H1 (cell line): ENCODE measurements at regions not wholly inside any gene's neighbourhood (a gene's known extent, or its start where the extent isn't known, plus 50 kb on each side); places are given as distances from the start of the nearest gene placed in this dataset.

Source experiments
- CTCF ChIA-PET: fragments of 300-600 bp; sonication (Branson Sonifier 250); formaldehyde crosslinking; loops from one replicate; lab custom pipeline; 2021; ENCODE audit not compliant: partially characterized antibody; lab: Charles Lee
- POLR2A ChIA-PET: fragments of 300-600 bp; sonication (Branson Sonifier 250); formaldehyde crosslinking; loops from one replicate; lab custom pipeline; 2021; ENCODE audit warnings: inconsistent platforms; ENCODE audit not compliant: partially characterized antibody; lab: Charles Lee
- DNase-seq, 2 experiments: peaks; one replicate each; pipeline versions ENCODE4 v3.0.0 to v3.0.0-alpha.2; 2010 to 2022; ENCODE audit warnings: low spot score in 2 of 2, low read depth in 1 of 2, mixed read lengths in 1 of 2
- FAIRE-seq: peaks from 2 replicates; lab custom pipeline; 2011; peaks lifted over from hg19 to GRCh38; lab: Jason Lieb, UNC
- H2AFZ ChIP-seq: 2 replicates; pipeline ENCODE4 v1.8.1; 2012; ENCODE audit warnings: low read length, inconsistent platforms
- H2AK5ac ChIP-seq: 2 replicates; pipeline ENCODE4 v1.6.1; 2013; ENCODE audit warnings: low read depth, low read length
- H2BK120ac ChIP-seq: replicated peaks from 2 replicates; pipeline ENCODE3; 2013; ENCODE audit warnings: low read depth, low read length, inconsistent platforms
- H2BK12ac ChIP-seq: 2 replicates; pipeline ENCODE4 v1.6.1; 2013; ENCODE audit warnings: low read depth, low read length
- H2BK15ac ChIP-seq: 2 replicates; pipeline ENCODE4 v1.6.1; 2013; ENCODE audit warnings: low read length
- H2BK20ac ChIP-seq: 2 replicates; pipeline ENCODE4 v1.6.1; 2013; ENCODE audit warnings: low read length
- H2BK5ac ChIP-seq: 2 replicates; pipeline ENCODE4 v1.6.1; 2013; ENCODE audit warnings: low read depth, low read length
- H3K14ac ChIP-seq: 2 replicates; pipeline ENCODE4 v1.6.1; 2013; ENCODE audit warnings: inconsistent platforms; ENCODE audit not compliant: insufficient read length
- H3K18ac ChIP-seq: 2 replicates; pipeline ENCODE4 v1.6.1; 2013; ENCODE audit warnings: low read length; ENCODE audit errors: extremely low read depth
- H3K23ac ChIP-seq: 2 replicates; pipeline ENCODE4 v1.6.1; 2013; ENCODE audit warnings: inconsistent platforms; ENCODE audit not compliant: insufficient read length
- H3K23me2 ChIP-seq: 2 replicates; pipeline ENCODE4 v1.6.1; 2013; ENCODE audit warnings: low read depth, low read length
- H3K27ac ChIP-seq: 2 replicates; pipeline ENCODE4 v1.6.1; 2011; ENCODE audit warnings: low read depth, low read length, inconsistent platforms
- H3K27me3 ChIP-seq, 4 experiments: replicated peaks in 1 of 4; 1 replicate in 1 of 4; 2 replicates in 3 of 4; pipeline versions ENCODE4 v1.6.1 to v1.8.1; 2011 to 2013; ENCODE audit warnings: low read length in 3 of 4, mild to moderate bottlenecking in 3 of 4, inconsistent platforms in 2 of 4, mixed read lengths in 2 of 4, moderate library complexity in 1 of 4; ENCODE audit not compliant: control insufficient read depth in 3 of 4, insufficient read depth in 3 of 4; ENCODE audit errors: extremely low read depth in 1 of 4
- H3K36me3 ChIP-seq, 4 experiments: 2 replicates each; pipeline versions ENCODE4 v1.6.1 to v1.8.1; 2011 to 2013; ENCODE audit warnings: mild to moderate bottlenecking in 4 of 4, low read length in 3 of 4, moderate library complexity in 2 of 4, control low read depth in 1 of 4, inconsistent platforms in 1 of 4; ENCODE audit not compliant: insufficient read depth in 4 of 4, control insufficient read depth in 2 of 4
- H3K4ac ChIP-seq: replicated peaks from 2 replicates; pipeline ENCODE3; 2013; ENCODE audit warnings: low read length, low read depth, mixed read lengths, inconsistent platforms; ENCODE audit not compliant: insufficient read length
- H3K4me1 ChIP-seq, 4 experiments: replicated peaks in 1 of 4; 1 replicate in 1 of 4; 2 replicates in 3 of 4; pipeline versions ENCODE4 v1.6.1 to v1.8.1; 2011 to 2013; ENCODE audit warnings: low read length in 3 of 4, inconsistent platforms in 2 of 4, mixed read lengths in 1 of 4; ENCODE audit not compliant: insufficient read depth in 4 of 4, control insufficient read depth in 3 of 4
- H3K4me2 ChIP-seq, 2 experiments: 2 replicates each; pipeline versions ENCODE4 v1.6.1 to v1.8.1; 2011 to 2013; ENCODE audit warnings: low read depth in 2 of 2, low read length in 2 of 2, control low read depth in 1 of 2, inconsistent platforms in 1 of 2, mild to moderate bottlenecking in 1 of 2; ENCODE audit not compliant: insufficient read depth in 1 of 2
- H3K4me3 ChIP-seq, 4 experiments: fragments of 200-600, 300-600 bp in 1 of 4; sonication (generic), shearing (Covaris generic), sonication (Bioruptor Twin) in 1 of 4; 2 replicates each; pipeline versions ENCODE4 v1.5.1 to v1.8.1; 2011 to 2016; ENCODE audit warnings: low read length in 4 of 4, low read depth in 3 of 4, control low read depth in 2 of 4, inconsistent platforms in 2 of 4, mild to moderate bottlenecking in 2 of 4, mixed read lengths in 1 of 4, moderate library complexity in 1 of 4; ENCODE audit not compliant: insufficient read depth in 2 of 4; ENCODE audit errors: extremely low read depth in 1 of 4
- H3K56ac ChIP-seq: replicated peaks from 2 replicates; pipeline ENCODE3; 2013; ENCODE audit warnings: low read depth, mild to moderate bottlenecking, mixed read lengths, low read length, inconsistent platforms; ENCODE audit not compliant: insufficient read length
- H3K79me1 ChIP-seq: 2 replicates; pipeline ENCODE4 v1.6.1; 2013; ENCODE audit warnings: low read depth, low read length, control low read depth
- H3K79me2 ChIP-seq, 2 experiments: 2 replicates each; pipeline versions ENCODE4 v1.6.1 to v1.8.1; 2012 to 2013; ENCODE audit warnings: low read length in 2 of 2, mild to moderate bottlenecking in 2 of 2, inconsistent platforms in 1 of 2; ENCODE audit not compliant: insufficient read depth in 2 of 2, control insufficient read depth in 1 of 2
- H3K9ac ChIP-seq, 4 experiments: replicated peaks in 1 of 4; 1 replicate in 1 of 4; 2 replicates in 3 of 4; pipeline versions ENCODE4 v1.6.1 to v1.8.1; 2011 to 2013; ENCODE audit warnings: low read depth in 3 of 4, low read length in 3 of 4, control low read depth in 2 of 4, mild to moderate bottlenecking in 2 of 4, moderate library complexity in 2 of 4, inconsistent platforms in 1 of 4; ENCODE audit errors: extremely low read depth in 1 of 4
- H3K9me3 ChIP-seq, 2 experiments: 2 replicates each; pipeline versions ENCODE4 v1.6.1 to v1.8.1; 2012 to 2013; ENCODE audit warnings: mild to moderate bottlenecking in 2 of 2, moderate library complexity in 2 of 2, control low read depth in 1 of 2, inconsistent platforms in 1 of 2, low read depth in 1 of 2, low read length in 1 of 2, mixed read lengths in 1 of 2; ENCODE audit not compliant: insufficient read depth in 2 of 2
- H4K20me1 ChIP-seq, 2 experiments: replicated peaks in 1 of 2; 2 replicates each; pipeline versions ENCODE3 to v1.8.1; 2011 to 2013; ENCODE audit warnings: inconsistent platforms in 2 of 2, low read length in 2 of 2, mild to moderate bottlenecking in 1 of 2; ENCODE audit not compliant: insufficient read depth in 2 of 2, control insufficient read depth in 1 of 2
- H4K5ac ChIP-seq: 2 replicates; pipeline ENCODE4 v1.6.1; 2013; ENCODE audit warnings: low read length, low read depth, mixed read lengths, inconsistent platforms; ENCODE audit not compliant: insufficient read length
- H4K8ac ChIP-seq: 2 replicates; pipeline ENCODE4 v1.8.0; 2013; ENCODE audit warnings: mild to moderate bottlenecking, moderate library complexity, low read length, inconsistent platforms; ENCODE audit not compliant: insufficient read depth; ENCODE audit errors: extremely low read depth
- H4K91ac ChIP-seq: replicated peaks from 2 replicates; pipeline ENCODE3; 2013; ENCODE audit warnings: low read length, mixed read lengths, inconsistent platforms; ENCODE audit not compliant: insufficient read length
- HDAC2 ChIP-seq, 2 experiments: fragments of 300-600 bp in 1 of 2; sonication (generic) in 1 of 2; IDR thresholded peaks; 2 replicates each; pipeline ENCODE4 v1.6.1; 2011 to 2012; ENCODE audit warnings: low read depth in 2 of 2, low read length in 2 of 2, mild to moderate bottlenecking in 2 of 2, moderate library complexity in 2 of 2, borderline replicate concordance in 1 of 2, inconsistent platforms in 1 of 2
- KDM4A ChIP-seq: IDR thresholded peaks from one replicate; pipeline ENCODE4 v1.7.1; 2012; ENCODE audit warnings: low read depth, mild to moderate bottlenecking, moderate library complexity, low read length, inconsistent platforms; ENCODE audit not compliant: severe bottlenecking
- POU5F1 ChIP-seq: IDR thresholded peaks from 2 replicates; pipeline ENCODE4 v1.6.1; 2011; ENCODE audit warnings: low read depth, mild to moderate bottlenecking, low read length, moderate library complexity
- TAF1 ChIP-seq: IDR thresholded peaks from 2 replicates; pipeline ENCODE4 v1.6.1; 2011; ENCODE audit warnings: mild to moderate bottlenecking, low read depth, low read length
- WGBS, 2 experiments: shearing (Covaris generic) in 1 of 2; methylation state at CpG; one replicate each; pipeline versions ENCODE4 v1.1.6 to v1.1.7; 2013 to 2015; ENCODE audit warnings: low lambda C conversion rate in 2 of 2, mixed read lengths in 2 of 2, inconsistent platforms in 1 of 2, low coverage in 1 of 2, missing lambda C conversion rate in 1 of 2; ENCODE audit not compliant: insufficient replicate concordance in 2 of 2, insufficient coverage in 1 of 2, insufficient read length in 1 of 2; ENCODE audit errors: extremely low coverage in 1 of 2, missing lambda C conversion rate in 1 of 2; 5-methylcytosine and 5-hydroxymethylcytosine counted together

- ChIA-PET POLR2A (no interaction called here), CTCF (interaction anchor here (1.4 to 2.7 kb wide), 3 partner anchors 10 to 178 kb away, joined by 3 to 12 read pairs (median 4); no protein-coding TSS in a partner anchor)
- Histone ChIP-seq H2BK15ac (no peak overlapping the region), H3K4me3 (no peak overlapping the region), H3K23ac (no peak overlapping the region), H3K27me3 (no peaks in the 10 kb centered on the region), H3K4ac (no peak overlapping the region), H4K20me1 (no peaks in the 10 kb centered on the region), H3K9me3 (peaks cover 0 to 4% of the 10 kb centered on the region in 2 experiments; a peak in 1 of 4 replicates), H3K79me1 (no peaks in the 10 kb centered on the region), H3K27ac (no peak overlapping the region), H4K5ac (no peak overlapping the region), H3K56ac (no peak overlapping the region), H4K91ac (no peak overlapping the region), H3K79me2 (no peaks in the 10 kb centered on the region), H3K14ac (no peak overlapping the region), H2BK20ac (no peak overlapping the region), H2AK5ac (no peak overlapping the region), H2BK5ac (no peak overlapping the region), H3K4me1 (no peaks in the 10 kb centered on the region), H3K4me2 (no peak overlapping the region), H3K23me2 (no peaks in the 10 kb centered on the region), H4K8ac (no peak overlapping the region), H3K18ac (no peak overlapping the region), H2BK120ac (no peak overlapping the region), H2AFZ (no peak overlapping the region)
- WGBS, 2 experiments: 98% methylated on average over 9 of the region's 24 CpGs; no CpG with 5 or more reads in 1 of the 2 experiments
- no peak for FAIRE-seq
- no peak for DNase-seq
- TF ChIP-seq KDM4A (no peak), HDAC2 (IDR thresholded peaks at IDR 0.05; ENCODE audit: borderline replicate concordance in 1 of 2, low read depth in 2 of 2, low read length in 2 of 2) (no peak), TAF1 (no peak), POU5F1 (no peak)
- TF ChIP-seq, all 59 proteins: peak for 0
- Histone ChIP-seq H2BK12ac (no peak overlapping the region), H3K36me3 (no peaks in the 10 kb centered on the region), H3K9ac (no peak overlapping the region)
Observed at GRCh38 chr4:106681381-106681921, 312.9 kb upstream of the GIMD1 start.
